Effector CD4-positive, alpha-beta T cell (primary cell): ENCODE measurements at regions not wholly inside any gene's neighbourhood (a gene's known extent, or its start where the extent isn't known, plus 50 kb on each side); places are given as distances from the start of the nearest gene placed in this dataset.
"Not testable (repeated sequence)": the region's sequence is repeated elsewhere in the genome, so short reads cannot be mapped to it uniquely, and the experiment has no call there.

Source experiments
- DNase-seq: peaks from one replicate; pipeline ENCODE4 v3.0.0-alpha.2; 2020

GRCh38 chr1:234956821-234957329 is 171.8 kb downstream of the TOMM20 start:
- DNase-seq, result no peak

DNA sequence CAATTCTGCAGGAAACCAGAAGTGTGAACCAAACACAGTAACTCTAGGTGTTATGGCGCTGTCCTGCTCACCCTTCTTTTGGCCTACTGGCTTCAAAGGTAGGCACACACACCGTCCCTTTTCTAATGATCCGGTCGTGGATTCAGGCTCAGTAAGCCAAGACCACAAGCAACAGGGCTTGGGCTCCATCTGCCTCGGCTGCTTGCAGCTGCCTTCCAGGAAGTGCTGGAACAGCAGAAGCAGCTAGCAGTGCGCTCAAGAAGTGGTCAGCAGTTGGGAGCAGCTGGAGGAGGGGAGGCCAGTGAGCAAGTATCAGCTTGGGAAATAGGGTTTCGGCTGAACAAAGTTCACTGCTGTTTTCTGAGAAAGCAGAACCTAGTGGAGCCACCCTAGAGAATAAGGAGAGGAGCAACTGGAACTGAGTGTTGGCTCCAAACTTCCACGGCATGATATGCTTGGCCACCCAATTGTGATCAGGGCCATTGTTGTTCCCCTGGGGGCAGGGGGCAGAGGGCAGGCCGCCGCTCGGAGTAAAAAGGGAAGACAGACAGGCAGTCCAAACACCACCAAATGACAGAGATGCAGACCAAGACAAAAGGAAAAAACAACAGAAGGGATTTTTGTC is 173.4 kb downstream of the TOMM20 start:
- DNase-seq, result no peak

- no peak for DNase-seq
These were observed 174.0 kb downstream of the TOMM20 start for GRCh38 chr1:234954613-234955012.

- no peak for DNase-seq
These were observed 174.8 kb downstream of the TOMM20 start for GRCh38 chr1:234953655-234954405.

DNA sequence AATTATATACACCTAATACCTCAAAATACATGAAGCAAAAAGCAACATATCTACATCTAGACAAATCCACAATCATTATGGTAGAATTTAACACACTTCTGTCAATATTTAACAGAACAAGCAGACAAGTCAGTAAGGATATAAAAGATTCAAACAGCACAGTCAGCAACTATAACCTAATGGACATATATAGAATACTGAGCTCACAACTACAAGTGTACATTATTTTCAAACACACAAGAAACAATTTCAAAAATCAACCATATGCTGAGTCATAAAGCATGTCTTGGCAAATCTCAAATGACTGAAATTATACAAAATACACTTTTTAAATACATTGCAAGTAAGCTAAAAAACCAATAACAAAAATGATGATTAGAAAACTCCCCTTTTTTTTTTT is 178.0 kb downstream of the TOMM20 start:
- DNase-seq, result no peak

DNA sequence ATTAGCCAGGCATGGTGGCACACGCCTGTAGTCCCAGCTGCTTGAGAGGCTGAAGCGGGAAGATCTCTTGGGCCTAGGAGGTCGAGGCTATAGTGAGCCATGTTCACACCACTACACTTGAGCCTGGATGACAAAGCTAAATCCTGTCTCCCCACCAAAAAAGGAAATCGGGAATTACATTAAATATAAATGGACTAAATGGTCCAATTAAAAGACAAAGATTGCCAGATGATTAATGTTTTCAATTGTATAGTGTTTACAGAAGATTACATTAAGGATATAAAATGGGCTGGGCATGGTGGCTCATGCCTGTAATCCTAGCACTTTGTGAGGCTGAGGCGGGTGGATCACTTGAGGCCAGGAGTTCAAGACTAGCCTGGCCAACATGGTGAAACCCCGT is 179.1 kb downstream of the TOMM20 start:
- not testable (repeated sequence) for DNase-seq

GRCh38 chr1:234944439-234945344 is 183.9 kb downstream of the TOMM20 start:
- no peak for DNase-seq

DNA sequence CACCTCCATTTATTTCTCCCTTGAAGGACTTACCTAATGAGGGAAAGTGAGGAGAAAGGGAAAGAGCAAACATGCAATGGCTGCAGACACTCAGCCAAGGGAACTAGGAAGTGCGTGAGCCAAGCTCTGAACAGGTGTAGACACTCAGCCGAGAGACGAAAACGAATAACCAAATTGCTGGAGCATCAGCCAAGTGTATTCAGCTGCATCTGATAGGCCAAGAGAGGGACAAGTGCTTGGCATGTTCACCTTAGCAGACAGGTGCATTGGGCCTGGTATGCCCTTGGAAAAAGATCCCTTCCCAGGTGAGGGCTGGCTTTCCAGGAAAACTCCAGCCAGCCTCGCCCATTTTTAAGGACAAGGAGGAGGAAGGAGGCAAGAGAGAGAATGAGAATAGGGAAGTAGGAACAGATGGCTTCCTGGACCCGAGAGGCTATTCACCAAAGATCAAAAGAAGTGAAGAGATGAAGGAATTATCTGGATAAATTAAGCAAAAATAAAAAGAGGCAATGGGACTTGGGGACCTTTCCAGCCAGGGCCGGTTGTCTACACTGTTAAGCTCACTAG is 184.7 kb downstream of the TOMM20 start:
- DNase-seq, result no peak

GRCh38 chr1:234942879-234943506 is 185.6 kb downstream of the TOMM20 start:
- DNase-seq, result no peak

GRCh38 chr1:234942012-234942332 is 186.7 kb downstream of the TOMM20 start:
- DNase-seq, result no peak

- no peak for DNase-seq
These were observed 187.2 kb downstream of the TOMM20 start for GRCh38 chr1:234941321-234942011.

DNA sequence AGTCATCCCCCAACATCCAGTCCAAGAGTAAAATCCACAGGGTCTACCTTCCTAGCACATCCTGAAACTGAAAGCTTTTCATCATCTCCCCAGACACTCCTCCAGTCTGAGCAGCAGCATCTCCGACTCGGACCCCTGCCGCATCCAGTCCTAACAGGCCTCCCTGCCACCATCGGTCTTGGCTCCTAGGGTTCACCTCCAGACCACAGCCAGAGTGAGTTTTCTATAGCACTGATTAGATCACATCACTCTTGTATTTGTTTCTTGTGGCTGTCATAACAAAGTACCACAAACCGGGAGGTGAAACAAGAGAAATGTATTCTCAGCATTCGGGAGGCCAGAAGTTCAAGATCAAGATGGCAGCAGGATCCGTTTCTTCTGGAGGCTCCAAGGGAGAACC is 187.8 kb downstream of the TOMM20 start:
- DNase-seq, result no peak

- DNase-seq, result no peak
These were observed 189.7 kb downstream of the TOMM20 start for GRCh38 chr1:234938924-234939323.

DNA sequence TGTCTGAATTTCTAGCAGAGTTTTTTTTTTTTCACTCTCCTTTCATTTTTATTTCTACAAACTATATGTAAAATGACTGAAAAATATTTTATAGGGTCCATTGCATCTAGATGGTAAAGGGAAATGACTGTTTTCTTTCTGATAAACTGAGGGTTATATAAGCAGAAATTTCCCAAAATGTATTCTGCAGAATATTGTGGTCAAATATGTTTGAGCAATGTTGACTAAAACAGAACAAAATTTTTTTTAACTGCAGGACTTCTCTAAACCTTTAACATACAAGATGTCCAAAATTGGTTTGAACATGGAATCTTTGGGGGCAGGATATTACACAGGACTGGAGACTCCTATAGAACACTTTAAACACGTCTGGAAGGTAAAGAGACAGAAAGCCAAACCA is 190.5 kb downstream of the TOMM20 start:
- DNase-seq, result no peak

DNA sequence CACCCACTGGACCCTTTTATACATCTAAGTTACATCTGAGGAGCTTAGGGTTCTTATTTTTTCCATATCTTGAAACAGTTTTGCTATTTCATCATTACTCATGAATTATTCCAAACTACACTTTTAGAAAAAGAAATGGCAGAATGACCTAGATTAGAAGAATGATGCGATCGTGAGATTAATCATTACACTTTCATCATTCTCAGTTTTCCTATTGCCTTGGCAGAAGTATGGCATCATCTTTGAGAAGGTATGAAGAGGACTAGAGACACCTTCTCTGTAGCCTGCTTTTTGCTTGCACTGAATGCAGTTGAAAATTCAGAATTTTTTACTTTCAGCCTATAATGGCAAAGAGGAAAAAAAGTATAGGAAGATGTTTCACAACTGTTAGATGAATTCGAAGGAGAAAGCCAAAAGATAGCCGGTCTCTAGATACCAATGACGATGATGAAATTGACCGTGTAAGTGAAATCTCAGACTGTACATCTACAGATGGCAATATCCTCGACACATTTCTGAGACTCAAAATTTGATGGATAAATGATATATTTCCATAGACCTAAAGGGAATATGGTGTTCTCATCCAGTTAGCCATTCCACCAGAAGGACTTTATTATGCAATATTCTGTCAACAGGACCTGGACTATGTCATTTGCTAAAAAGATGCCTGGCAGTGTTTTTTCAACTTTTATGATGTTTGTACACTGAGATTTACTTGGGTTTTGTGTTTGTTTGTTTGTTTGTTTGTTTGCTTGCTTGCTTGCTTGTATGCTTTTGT is 191.8 kb downstream of the TOMM20 start:
- no peak for DNase-seq

DNA sequence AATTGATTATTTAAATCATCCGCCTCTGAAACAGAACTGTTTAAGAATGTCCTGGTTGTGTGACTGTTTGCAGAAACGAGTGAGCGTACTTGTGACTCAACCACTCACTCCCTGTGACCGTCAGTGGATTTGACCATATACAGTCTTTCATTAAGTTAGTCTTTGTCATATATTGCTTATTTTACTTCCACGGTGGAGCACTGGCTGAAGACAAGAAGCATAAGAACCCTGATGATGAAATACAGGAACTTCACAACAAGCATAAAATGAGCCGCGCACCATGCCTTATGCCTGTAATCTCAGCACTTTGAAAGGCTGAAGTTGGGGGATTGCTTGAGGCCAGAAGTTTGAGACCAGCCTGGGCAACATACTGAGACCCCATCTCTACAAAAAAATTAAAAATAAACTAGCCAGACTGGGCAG is 194.0 kb downstream of the TOMM20 start:
- no peak for DNase-seq

DNA sequence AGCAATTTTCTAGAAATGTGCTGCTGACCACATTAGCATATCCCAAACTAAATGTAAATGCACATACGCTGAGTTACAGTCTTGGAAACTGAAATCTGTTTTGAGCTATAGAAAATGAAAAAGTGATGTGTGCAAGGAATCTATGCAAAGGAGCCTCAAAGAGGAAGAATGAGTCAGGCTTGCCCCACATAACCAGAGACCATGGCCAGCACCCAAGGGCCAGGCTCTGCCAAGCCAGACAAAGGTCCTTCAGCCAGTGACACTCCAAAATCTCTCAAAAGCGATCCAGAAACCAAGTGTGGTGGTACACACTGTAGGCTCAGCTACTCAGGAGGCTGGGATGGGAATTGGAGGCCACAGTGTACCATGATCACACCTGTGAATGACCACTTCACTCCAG is 195.2 kb downstream of the TOMM20 start:
- no peak for DNase-seq

DNA sequence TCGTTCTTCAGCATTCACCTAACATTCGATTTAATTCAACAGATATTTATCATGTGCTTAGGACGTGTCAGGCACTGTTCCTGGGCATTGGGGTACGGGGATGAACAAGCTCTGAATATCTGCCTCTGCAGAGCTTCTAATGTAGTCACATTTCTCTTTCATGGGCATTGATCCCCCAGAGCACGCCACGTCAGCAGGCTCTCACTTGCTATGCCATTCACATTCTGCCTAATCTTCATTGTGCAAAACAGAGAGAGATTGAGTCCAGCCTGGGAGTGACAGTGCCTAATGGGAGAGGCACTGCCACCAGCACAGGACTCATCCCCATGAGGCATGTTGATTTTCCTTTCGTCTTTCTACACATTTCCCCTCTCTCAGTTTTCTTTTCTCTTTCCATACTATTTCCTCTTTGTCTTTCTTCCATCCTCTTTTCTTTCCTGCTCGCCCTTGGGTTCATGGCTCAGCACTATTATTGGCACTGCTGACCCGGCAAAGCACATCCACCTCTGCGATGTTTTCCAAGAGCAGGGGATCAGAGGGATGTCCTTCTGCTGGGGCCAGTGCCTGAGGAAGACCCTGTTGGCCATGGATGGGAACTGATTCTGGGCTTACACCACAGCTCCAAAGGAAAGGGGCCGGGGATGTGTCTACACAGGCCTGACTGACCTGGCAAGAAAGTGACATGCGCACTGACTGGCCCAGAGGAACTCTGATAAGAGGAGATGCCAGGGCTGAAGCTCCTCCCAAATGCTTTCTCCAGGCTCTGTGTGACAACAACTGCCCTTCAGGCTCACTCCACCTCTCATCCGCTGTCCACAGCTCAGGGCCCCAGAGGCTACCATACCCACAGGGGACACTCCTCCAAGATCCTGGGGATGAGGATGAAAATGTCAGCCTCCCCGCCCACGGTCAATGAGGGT is 195.9 kb downstream of the TOMM20 start:
- no peak for DNase-seq

DNA sequence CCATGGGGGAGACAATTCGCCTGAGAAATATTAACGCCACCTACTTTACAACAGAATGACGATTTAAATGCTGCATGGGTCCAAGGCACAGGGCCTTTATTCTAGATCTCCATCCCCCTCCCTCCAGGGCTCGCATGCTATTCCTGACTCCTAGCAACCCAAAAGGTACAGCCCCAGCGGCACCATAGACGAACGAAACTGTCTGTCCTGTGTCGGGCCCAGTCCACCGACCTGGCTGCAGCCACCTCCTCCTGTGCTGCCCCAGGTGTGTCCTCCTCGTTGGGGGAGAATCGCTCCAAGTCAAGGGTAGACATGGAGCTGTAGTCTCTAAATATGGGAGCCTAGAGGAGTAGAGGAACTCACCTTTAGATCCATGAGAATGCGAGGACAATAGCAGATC is 196.5 kb downstream of the TOMM20 start:
- DNase-seq, result no peak

DNA sequence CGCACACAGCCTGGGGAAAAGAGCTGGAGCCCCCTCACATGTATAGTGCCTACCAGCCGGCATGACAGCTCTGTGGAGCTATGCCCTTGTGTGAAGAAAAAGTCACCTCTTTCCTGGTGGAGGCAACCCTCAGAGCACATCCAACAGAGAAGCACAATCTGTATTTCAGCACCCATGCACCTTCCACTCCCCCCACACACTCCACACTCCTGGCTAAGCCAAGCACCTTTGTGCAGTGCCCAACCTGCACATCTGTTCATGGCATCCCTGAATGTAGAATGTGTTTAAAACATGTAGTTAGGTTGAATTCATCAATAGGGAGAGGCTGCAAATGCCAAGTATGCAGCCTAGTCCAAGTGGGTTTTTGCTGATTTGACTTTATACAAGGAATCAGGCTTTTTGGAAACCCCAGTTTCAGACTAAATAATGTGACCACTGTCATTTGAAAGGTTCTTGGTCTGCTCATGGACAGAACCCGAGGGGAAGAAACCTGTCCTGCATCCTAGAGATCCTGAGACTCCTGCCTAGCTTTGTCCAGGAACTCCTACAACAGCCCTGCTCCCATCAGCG is 197.1 kb downstream of the TOMM20 start:
- DNase-seq, result no peak
